ENCODE measurements at regions not wholly inside any gene's neighbourhood (a gene's known extent, or its start where the extent isn't known, plus 50 kb on each side); places are given as distances from the start of the nearest gene placed in this dataset.

DNA sequence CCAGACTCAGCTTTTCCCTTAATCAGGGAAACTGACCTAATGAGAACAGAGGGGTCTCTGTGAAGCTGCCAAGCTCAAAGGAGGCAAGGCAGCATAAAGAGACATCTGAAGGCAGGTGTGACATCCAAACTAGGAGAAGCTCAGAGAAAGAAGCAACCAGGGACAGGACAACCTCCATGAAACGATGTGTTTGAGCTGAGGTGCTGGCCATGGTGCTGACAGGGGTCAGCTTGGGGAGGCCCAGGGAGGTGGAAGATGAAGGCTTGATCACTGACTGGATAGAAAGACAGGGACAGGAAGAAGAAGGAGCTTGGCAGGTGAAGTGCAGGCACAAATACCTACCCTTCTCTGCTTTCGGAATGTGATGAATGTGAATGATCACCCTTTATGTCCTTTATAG is 179.5 kb upstream of the NSMCE3 start:
- H3K79me1 ChIP-seq (ENCODE audit: low read depth, low read length): no peaks in the 10 kb centered on the region
- H2BK5ac ChIP-seq (ENCODE audit: low read depth, low read length): no peak overlapping the region
- TF ChIP-seq SIN3A (conservative IDR thresholded peaks at IDR 0.05 in 1 of 2, IDR thresholded peaks at IDR 0.05 in 1 of 2; ENCODE audit: low read depth in 1 of 2, low read length in 2 of 2): 0 out of 4 replicates have a peak, but pooled peaks of 1 of the 2 experiments have one; percentile 60
- no peak for TF ChIP-seq MAX (IDR thresholded peaks at IDR 0.05)
- TF ChIP-seq YY1 (IDR thresholded peaks at IDR 0.05; ENCODE audit: low read depth, low read length): 0 out of 2 replicates have a peak, but pooled peaks have one; percentile 22
- no peak for TF ChIP-seq POLR2AphosphoS5 (IDR thresholded peaks at IDR 0.05; ENCODE audit: low read depth, low read length)
- H3K79me2 ChIP-seq (ENCODE audit: control insufficient read depth in 1 of 2, insufficient read depth in 2 of 2, low read length in 2 of 2): no peaks in the 10 kb centered on the region
- H3K27ac ChIP-seq (ENCODE audit: low read depth, low read length): no peak overlapping the region
- no peak overlapping the region for H2BK20ac ChIP-seq (ENCODE audit: low read length)
- H4K5ac ChIP-seq (ENCODE audit: insufficient read length, low read depth, low read length): no peak overlapping the region
- H3K4ac ChIP-seq (replicated peaks; ENCODE audit: insufficient read length, low read depth, low read length): no peak overlapping the region
- DNase-seq (ENCODE audit: low read depth in 1 of 2, low spot score in 2 of 2) (peak in 1 of 2 experiments; percentile 67), FAIRE-seq (no peak)
- CTCF ChIA-PET (ENCODE audit: partially characterized antibody): interaction anchor here (0.5 to 1.6 kb wide), 5 partner anchors 21 to 309 kb away, joined by 3 to 6 read pairs (median 4); no protein-coding TSS in a partner anchor
- H3K9ac ChIP-seq (replicated peaks in 1 of 4; ENCODE audit: extremely low read depth in 1 of 4, low read depth in 3 of 4, low read length in 3 of 4): no peak overlapping the region
- no peak overlapping the region for H2BK15ac ChIP-seq (ENCODE audit: low read length)
- no peak overlapping the region for H3K14ac ChIP-seq (ENCODE audit: insufficient read length)
- H4K20me1 ChIP-seq (replicated peaks in 1 of 2; ENCODE audit: control insufficient read depth in 1 of 2, insufficient read depth in 2 of 2, low read length in 2 of 2): no peaks in the 10 kb centered on the region
- no peaks in the 10 kb centered on the region for H3K23me2 ChIP-seq (ENCODE audit: low read depth, low read length)
- no peaks in the 10 kb centered on the region for H3K9me3 ChIP-seq (ENCODE audit: insufficient read depth in 2 of 2, low read depth in 1 of 2, low read length in 1 of 2)
- H2AK5ac ChIP-seq (ENCODE audit: low read depth, low read length): no peak overlapping the region
- WGBS, 2 experiments (ENCODE audit: extremely low coverage in 1 of 2, insufficient coverage in 1 of 2, insufficient read length in 1 of 2, insufficient replicate concordance in 2 of 2, low coverage in 1 of 2, low lambda C conversion rate in 2 of 2, missing lambda C conversion rate in 1 of 2): 81% methylated on average over 1 of the region's 2 CpGs; no CpG with 5 or more reads in 1 of the 2 experiments
- no peak overlapping the region for H4K8ac ChIP-seq (ENCODE audit: extremely low read depth, insufficient read depth, low read length)
- no peaks in the 10 kb centered on the region for H3K36me3 ChIP-seq (ENCODE audit: control insufficient read depth in 2 of 4, insufficient read depth in 4 of 4, low read length in 3 of 4)
- no peak overlapping the region for H2AFZ ChIP-seq (ENCODE audit: low read length)
- no peak overlapping the region for H2BK120ac ChIP-seq (replicated peaks; ENCODE audit: low read depth, low read length)
- POLR2A ChIA-PET (ENCODE audit: partially characterized antibody): no interaction called here
- H3K27me3 ChIP-seq (replicated peaks in 1 of 4; ENCODE audit: control insufficient read depth in 3 of 4, extremely low read depth in 1 of 4, insufficient read depth in 3 of 4, low read length in 3 of 4): no peaks in the 10 kb centered on the region
- H2BK12ac ChIP-seq (ENCODE audit: low read depth, low read length): no peak overlapping the region
- no peak overlapping the region for H3K4me2 ChIP-seq (ENCODE audit: insufficient read depth in 1 of 2, low read depth in 2 of 2, low read length in 2 of 2)
- H3K4me1 ChIP-seq (replicated peaks in 1 of 4; ENCODE audit: control insufficient read depth in 3 of 4, insufficient read depth in 4 of 4, low read length in 3 of 4): peaks cover 3 to 5% (median 3%) of the 10 kb centered on the region in 4 experiments; a peak in 4 of 7 replicates
- H3K23ac ChIP-seq (ENCODE audit: insufficient read length): no peak overlapping the region
- H3K18ac ChIP-seq (ENCODE audit: extremely low read depth, low read length): no peak overlapping the region
- H3K4me3 ChIP-seq (ENCODE audit: extremely low read depth in 1 of 4, insufficient read depth in 2 of 4, low read depth in 3 of 4, low read length in 4 of 4): no peak overlapping the region
- no peak overlapping the region for H3K56ac ChIP-seq (replicated peaks; ENCODE audit: insufficient read length, low read depth, low read length)
- no peak overlapping the region for H4K91ac ChIP-seq (replicated peaks; ENCODE audit: insufficient read length, low read length)

Data from H1 (cell line).